Tibial artery (tissue), 4 donors: ENCODE measurements at regions not wholly inside any gene's neighbourhood (a gene's known extent, or its start where the extent isn't known, plus 50 kb on each side); places are given as distances from the start of the nearest gene placed in this dataset.

Experiments used
- DNase-seq, 2 donors: peaks; one replicate each; pipeline ENCODE4 v3.0.0-alpha.2; 2019
- H3K27ac ChIP-seq, 2 donors: fragments of 200-600 bp; sonication (generic) in 1 of 2; 1 replicate in 1 of 2; 2 replicates in 1 of 2; pipeline ENCODE4 v1.5.1; 2018 to 2019; ENCODE audit warnings: mild to moderate bottlenecking in 1 of 2
- H3K27me3 ChIP-seq, 2 donors: fragments of 200-600 bp; sonication (generic) in 1 of 2; one replicate each; pipeline versions ENCODE4 v1.5.1 to v1.6.0; 2016 to 2019
- H3K36me3 ChIP-seq, 3 donors: fragments of 200-600 bp; sonication (generic) in 2 of 3; one replicate each; pipeline ENCODE4 v1.5.1; 2016 to 2019; ENCODE audit warnings: mild to moderate bottlenecking in 2 of 3
- H3K4me1 ChIP-seq, 4 donors: fragments of 200-600 bp; sonication (generic) in 2 of 4; 1 replicate in 3 of 4; 2 replicates in 1 of 4; pipeline ENCODE4 v1.5.1; 2016 to 2019
- H3K4me3 ChIP-seq, 2 donors: fragments of 200-600 bp; sonication (generic) in 1 of 2; 1 replicate in 1 of 2; 2 replicates in 1 of 2; pipeline ENCODE4 v1.5.1; 2018 to 2019; ENCODE audit warnings: mild to moderate bottlenecking in 2 of 2
- H3K9me3 ChIP-seq, 3 donors: fragments of 200-600 bp; sonication (generic) in 1 of 3; one replicate each; pipeline ENCODE4 v1.5.1; 2016 to 2019
- intact Hi-C: fragments of 100-400 bp; cut with DNase I; formaldehyde crosslinking; loops from one replicate; pipeline ENCODE4 v1.15.0; 2023; ENCODE audit warnings: low total_unique reads
- TF ChIP-seq, protein P1 (sequence below), 2 experiments: fragments of 200-600 bp in 1 of 2; fragments of 450-650 bp in 1 of 2; IDR thresholded peaks; one replicate each; pipeline ENCODE4 v1.5.1; 2017 to 2019; ENCODE audit warnings: antibody characterized with exemption in 2 of 2, mild to moderate bottlenecking in 1 of 2, moderate library complexity in 1 of 2

DNA sequence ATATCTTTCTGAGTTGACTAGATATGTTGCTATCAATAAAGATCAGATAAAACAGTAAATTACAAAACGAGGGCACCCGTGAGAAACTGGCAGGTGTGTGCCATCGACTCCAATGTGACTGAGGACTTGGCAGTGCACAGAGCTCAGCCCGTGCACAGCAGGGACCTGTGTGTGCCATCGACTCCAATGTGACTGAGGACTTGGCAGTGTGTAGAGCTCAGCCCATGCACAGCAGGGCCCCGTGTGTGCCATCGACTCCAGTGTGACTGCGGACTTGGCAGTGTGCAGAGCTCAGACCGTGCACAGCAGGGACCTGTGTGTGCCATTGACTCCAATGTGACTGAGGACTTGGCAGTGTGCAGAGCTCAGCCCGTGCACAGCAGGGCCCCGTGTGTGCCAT is 347.2 kb upstream of the B3GAT1 start:
- Histone ChIP-seq H3K4me3 (no peak overlapping the region), H3K36me3 (no peaks in the 10 kb centered on the region), H3K27me3 (no peaks in the 10 kb centered on the region), H3K27ac (no peak overlapping the region), H3K9me3 (no peaks in the 10 kb centered on the region), H3K4me1 (no peaks in the 10 kb centered on the region)
- intact Hi-C loops, result no loop called here
- DNase-seq, result no peak
- TF ChIP-seq, protein P1, sequence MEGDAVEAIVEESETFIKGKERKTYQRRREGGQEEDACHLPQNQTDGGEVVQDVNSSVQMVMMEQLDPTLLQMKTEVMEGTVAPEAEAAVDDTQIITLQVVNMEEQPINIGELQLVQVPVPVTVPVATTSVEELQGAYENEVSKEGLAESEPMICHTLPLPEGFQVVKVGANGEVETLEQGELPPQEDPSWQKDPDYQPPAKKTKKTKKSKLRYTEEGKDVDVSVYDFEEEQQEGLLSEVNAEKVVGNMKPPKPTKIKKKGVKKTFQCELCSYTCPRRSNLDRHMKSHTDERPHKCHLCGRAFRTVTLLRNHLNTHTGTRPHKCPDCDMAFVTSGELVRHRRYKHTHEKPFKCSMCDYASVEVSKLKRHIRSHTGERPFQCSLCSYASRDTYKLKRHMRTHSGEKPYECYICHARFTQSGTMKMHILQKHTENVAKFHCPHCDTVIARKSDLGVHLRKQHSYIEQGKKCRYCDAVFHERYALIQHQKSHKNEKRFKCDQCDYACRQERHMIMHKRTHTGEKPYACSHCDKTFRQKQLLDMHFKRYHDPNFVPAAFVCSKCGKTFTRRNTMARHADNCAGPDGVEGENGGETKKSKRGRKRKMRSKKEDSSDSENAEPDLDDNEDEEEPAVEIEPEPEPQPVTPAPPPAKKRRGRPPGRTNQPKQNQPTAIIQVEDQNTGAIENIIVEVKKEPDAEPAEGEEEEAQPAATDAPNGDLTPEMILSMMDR (IDR thresholded peaks at IDR 0.05), result no peak

DNA sequence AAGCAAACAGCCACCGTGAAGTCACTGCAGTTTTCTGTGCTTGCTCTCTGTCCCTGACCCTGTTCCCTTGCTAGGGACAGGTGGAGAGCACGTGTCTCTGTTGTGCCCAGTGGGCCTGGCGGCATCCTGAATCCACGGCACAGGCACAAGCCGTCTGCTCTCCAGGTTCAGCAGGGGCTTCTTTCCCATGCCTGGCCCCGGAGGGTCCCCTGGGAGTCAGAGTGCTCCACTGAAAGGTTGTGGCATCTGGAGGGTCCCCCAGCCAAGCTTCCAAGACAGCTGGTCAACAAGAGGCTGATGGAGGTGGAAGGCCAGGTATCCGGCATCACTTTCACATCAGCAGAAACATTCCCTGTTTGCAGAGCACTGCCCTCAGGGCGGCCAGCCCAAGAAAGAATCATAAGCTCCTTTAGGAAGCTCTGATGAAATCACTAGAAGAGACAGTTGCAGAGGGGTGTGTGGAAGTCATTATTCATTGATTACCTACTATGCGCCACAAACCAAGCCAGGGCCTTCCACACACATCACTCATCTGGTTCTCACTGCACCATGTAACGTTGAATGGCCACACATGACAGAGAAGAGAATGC is 346.4 kb upstream of the B3GAT1 start:
- Histone ChIP-seq H3K4me1 (no peaks in the 10 kb centered on the region), H3K27ac (no peak overlapping the region), H3K4me3 (no peak overlapping the region), H3K9me3 (no peaks in the 10 kb centered on the region), H3K36me3 (no peaks in the 10 kb centered on the region), H3K27me3 (no peaks in the 10 kb centered on the region)
- TF ChIP-seq, protein P1 (IDR thresholded peaks at IDR 0.05), result no peak
- no peak for DNase-seq
- intact Hi-C loops, result no loop called here

DNA sequence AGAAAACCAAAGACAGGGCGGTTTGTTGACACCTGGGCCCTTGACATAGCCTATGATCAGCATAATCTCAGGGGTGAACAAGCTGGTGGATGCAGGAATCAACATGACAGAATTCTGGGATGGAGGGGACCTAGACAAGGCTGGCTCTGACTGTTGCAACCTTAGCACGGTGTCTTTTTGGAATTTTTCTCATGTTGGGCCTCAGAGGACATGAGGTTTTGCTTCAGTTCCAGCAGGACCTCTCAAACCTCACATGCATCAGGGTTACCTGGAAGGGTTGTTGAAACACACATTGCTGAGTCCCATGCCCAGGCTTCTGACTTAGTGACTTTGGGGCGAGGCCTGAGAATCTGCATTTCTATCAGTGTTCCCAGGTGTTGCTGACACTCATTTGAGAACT is 345.6 kb upstream of the B3GAT1 start:
- no peak overlapping the region for H3K4me3 ChIP-seq
- H3K27me3 ChIP-seq, result no peaks in the 10 kb centered on the region
- intact Hi-C loops, result no loop called here
- H3K4me1 ChIP-seq, result no peaks in the 10 kb centered on the region
- H3K27ac ChIP-seq, result no peak overlapping the region
- TF ChIP-seq, protein P1 (IDR thresholded peaks at IDR 0.05), result no peak
- DNase-seq, result no peak
- H3K9me3 ChIP-seq, result no peaks in the 10 kb centered on the region
- no peaks in the 10 kb centered on the region for H3K36me3 ChIP-seq

DNA sequence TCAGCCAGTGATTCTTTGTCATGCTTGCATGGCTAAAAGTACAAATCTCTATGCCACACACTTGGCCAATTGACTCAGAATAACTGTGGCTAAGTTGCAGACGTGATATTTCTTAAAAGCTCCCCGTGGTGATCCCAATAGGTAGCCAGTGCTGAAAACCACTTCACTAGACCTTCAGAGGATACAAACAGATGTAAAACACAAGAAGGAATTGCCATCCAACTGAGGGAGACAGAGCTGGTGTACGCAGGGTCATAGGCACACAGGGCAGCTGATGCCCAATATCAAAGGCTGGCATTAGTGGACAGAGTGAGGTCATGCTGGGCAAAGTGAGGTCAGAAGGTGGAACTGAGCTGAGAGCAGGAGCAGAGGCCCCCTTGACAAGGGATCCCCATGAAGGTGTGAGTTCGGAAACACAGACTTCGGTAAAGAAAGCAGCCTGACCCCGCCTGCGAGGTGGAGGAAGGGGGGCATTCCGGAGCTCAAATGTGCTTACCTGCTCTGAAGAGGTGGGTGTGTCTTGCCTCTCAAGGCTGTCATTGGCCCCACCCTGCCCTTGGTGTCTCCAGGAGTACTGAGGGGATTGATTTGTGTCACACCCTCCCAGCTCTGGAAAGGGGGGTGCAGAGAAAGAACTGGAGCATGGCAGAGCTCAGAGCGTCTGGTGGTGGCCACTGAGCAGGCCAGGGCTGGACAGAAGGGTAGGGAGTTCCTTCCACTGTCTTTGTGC is 344.9 kb upstream of the B3GAT1 start:
- TF ChIP-seq, protein P1 (IDR thresholded peaks at IDR 0.05), result no peak
- H3K27me3 ChIP-seq, result no peaks in the 10 kb centered on the region
- no peak overlapping the region for H3K27ac ChIP-seq
- intact Hi-C loops, result no loop called here
- no peaks in the 10 kb centered on the region for H3K4me1 ChIP-seq
- no peak for DNase-seq
- H3K4me3 ChIP-seq, result no peak overlapping the region
- no peaks in the 10 kb centered on the region for H3K9me3 ChIP-seq
- no peaks in the 10 kb centered on the region for H3K36me3 ChIP-seq

DNA sequence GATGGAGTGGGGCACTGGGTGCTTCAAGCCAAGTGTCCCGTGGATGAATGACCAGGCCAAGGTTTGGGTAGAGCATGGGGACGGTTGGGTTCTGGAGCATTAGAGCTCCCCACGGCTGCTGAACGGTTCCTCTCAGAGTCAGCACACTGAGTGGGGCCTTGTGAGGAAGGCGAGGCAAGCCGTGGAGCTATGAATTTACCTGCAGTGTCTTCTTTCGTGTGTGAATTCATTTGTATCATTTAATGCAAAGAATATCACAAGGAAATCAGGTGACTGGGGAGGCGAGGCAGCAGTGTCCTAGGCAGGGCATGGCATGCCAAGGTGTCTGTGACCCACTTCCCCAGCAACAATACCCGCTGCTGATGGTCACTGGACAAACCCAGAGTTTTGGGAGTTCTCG is 343.5 kb upstream of the B3GAT1 start:
- no peaks in the 10 kb centered on the region for H3K4me1 ChIP-seq
- intact Hi-C loops, result no loop called here

More for the DNA sequence above, 343.5 kb upstream of the B3GAT1 start:
- TF ChIP-seq, protein P1 (IDR thresholded peaks at IDR 0.05), result no peak
- Histone ChIP-seq H3K9me3 (no peaks in the 10 kb centered on the region), H3K27me3 (no peaks in the 10 kb centered on the region), H3K4me3 (no peak overlapping the region), H3K36me3 (no peaks in the 10 kb centered on the region), H3K27ac (no peak overlapping the region)
- no peak for DNase-seq
